Ishikawa (cell line): ENCODE measurements at regions not wholly inside any gene's neighbourhood (a gene's known extent, or its start where the extent isn't known, plus 50 kb on each side); places are given as distances from the start of the nearest gene placed in this dataset.

Source experiments
- CEBPB ChIP-seq: IDR thresholded peaks from 2 replicates; pipeline ENCODE4 v1.6.1; 2012
- CREB1 ChIP-seq: IDR thresholded peaks from 2 replicates; pipeline ENCODE4 v1.6.1; 2012; ENCODE audit warnings: low read depth
- EGR1 ChIP-seq: IDR thresholded peaks from 2 replicates; pipeline ENCODE4 v1.6.1; 2012
- EP300 ChIP-seq: IDR thresholded peaks from 2 replicates; pipeline ENCODE4 v1.6.1; 2012; ENCODE audit warnings: borderline replicate concordance
- FOXM1 ChIP-seq: IDR thresholded peaks from 2 replicates; pipeline ENCODE4 v1.6.1; 2012; ENCODE audit warnings: low read depth, borderline replicate concordance
- NFIC ChIP-seq: IDR thresholded peaks from 2 replicates; pipeline ENCODE4 v1.6.1; 2012
- RAD21 ChIP-seq: IDR thresholded peaks from 2 replicates; pipeline ENCODE4 v1.6.1; 2012; ENCODE audit warnings: low read depth
- REST ChIP-seq: IDR thresholded peaks from 2 replicates; pipeline ENCODE4 v1.6.1; 2012; ENCODE audit warnings: low read depth, mild to moderate bottlenecking
- TAF1 ChIP-seq: IDR thresholded peaks from 2 replicates; pipeline ENCODE4 v1.6.1; 2012; ENCODE audit warnings: low read depth, mild to moderate bottlenecking
- TCF12 ChIP-seq: IDR thresholded peaks from 2 replicates; pipeline ENCODE4 v1.6.1; 2012; ENCODE audit warnings: low read depth
- TEAD4 ChIP-seq: IDR thresholded peaks from 2 replicates; pipeline ENCODE4 v1.6.1; 2012
- YY1 ChIP-seq: IDR thresholded peaks from 2 replicates; pipeline ENCODE4 v1.6.1; 2012; ENCODE audit warnings: low read depth
- ZBTB7A ChIP-seq: IDR thresholded peaks from 2 replicates; pipeline ENCODE4 v1.6.1; 2012; ENCODE audit warnings: low read depth
- TF ChIP-seq, protein P1 (sequence below): IDR thresholded peaks from 2 replicates; pipeline ENCODE4 v1.6.1; 2012
- TF ChIP-seq, protein P2 (sequence below): IDR thresholded peaks from 2 replicates; pipeline ENCODE4 v1.6.1; 2012

DNA sequence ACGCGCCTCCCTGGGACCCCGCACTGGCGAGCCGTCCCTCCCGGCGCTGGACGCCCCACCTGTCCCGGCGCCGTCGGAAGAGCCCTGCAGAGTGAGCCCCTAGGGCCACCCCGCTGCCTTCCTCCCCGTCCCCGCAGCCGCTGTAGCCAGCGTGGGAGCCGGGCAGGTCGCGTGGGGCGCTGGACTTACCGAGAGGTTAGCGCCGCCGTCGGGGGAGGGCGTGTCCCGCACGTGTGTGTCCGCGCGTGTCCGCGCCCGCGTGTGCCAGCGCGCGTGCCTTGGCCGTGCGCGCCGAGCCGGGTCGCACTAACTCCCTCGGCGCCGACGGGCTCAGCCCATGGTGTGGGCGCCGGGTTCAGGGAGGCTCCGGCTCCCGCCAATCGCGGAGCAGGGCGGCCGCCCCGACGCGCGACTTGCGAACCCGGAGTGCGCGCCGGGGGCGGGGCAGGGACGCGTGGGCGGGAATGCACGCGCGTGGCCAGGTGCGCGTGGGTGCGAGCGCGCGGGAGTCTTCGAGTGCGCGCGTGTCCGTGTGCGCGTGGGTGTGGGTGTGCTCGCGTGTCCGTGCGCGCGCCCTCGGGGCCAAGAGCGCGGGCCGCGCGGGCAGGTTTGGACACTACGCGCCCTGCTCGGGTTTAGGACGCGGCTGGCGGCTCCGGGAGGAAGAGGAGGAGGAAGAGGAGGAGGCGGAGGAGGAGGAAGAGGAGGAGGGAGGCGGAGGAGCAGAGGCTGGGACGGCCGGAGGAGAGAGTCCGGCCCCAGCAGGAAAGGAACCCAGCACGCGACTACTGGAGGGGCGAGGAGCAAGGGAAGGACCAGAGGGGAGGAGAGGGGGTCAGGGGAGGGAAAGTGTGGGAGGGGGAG is 145.2 kb upstream of the ETS2 start:
- TF ChIP-seq REST, result no peak
- TF ChIP-seq, protein P1, sequence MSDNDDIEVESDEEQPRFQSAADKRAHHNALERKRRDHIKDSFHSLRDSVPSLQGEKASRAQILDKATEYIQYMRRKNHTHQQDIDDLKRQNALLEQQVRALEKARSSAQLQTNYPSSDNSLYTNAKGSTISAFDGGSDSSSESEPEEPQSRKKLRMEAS, result peak; percentile 76
- TF ChIP-seq EGR1, result peak; percentile 90

GRCh38 chr21:38661197-38661871 is 144.4 kb upstream of the ETS2 start:
- TF ChIP-seq RAD21 (no peak), TCF12 (no peak), NFIC (no peak), EP300 (no peak), YY1 (no peak), CEBPB (no peak)
- TF ChIP-seq, protein P2, sequence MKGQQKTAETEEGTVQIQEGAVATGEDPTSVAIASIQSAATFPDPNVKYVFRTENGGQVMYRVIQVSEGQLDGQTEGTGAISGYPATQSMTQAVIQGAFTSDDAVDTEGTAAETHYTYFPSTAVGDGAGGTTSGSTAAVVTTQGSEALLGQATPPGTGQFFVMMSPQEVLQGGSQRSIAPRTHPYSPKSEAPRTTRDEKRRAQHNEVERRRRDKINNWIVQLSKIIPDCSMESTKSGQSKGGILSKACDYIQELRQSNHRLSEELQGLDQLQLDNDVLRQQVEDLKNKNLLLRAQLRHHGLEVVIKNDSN, result no peak
- TF ChIP-seq, protein P1, result 0 out of 2 replicates have a peak, but pooled peaks have one; percentile 7

- TF ChIP-seq CEBPB, result no peak
- no peak for TF ChIP-seq TCF12
- no peak for TF ChIP-seq EGR1
- TF ChIP-seq EP300, result no peak
- no peak for TF ChIP-seq YY1
- TF ChIP-seq TEAD4, result no peak
- TF ChIP-seq TAF1, result no peak
- no peak for TF ChIP-seq ZBTB7A
- no peak for TF ChIP-seq RAD21
- TF ChIP-seq REST, result no peak
- no peak for TF ChIP-seq FOXM1
- TF ChIP-seq CREB1, result no peak
- TF ChIP-seq, protein P1, result no peak
- no peak for TF ChIP-seq NFIC
- TF ChIP-seq, protein P2, result no peak
These were observed 143.7 kb upstream of the ETS2 start for GRCh38 chr21:38661889-38662568.

DNA sequence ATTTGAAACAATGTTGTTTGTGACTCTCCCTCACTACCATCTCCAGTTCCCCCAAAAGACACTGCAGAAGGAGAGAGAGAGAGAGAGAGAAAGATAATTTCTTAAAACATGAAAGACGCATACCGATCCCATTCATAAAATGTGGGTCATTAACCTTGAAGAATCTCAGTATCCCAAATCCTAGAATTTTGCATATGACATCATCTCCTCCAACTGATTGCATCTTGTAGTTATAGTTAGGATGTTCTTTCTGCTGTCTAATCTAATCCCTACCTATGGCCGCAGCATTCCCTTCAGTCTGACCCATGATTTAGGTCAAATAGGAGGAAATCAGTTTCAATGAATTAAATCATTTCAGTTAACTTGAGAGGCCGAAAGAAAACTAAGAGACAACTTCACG is 142.4 kb upstream of the ETS2 start:
- TF ChIP-seq TCF12, result no peak
- no peak for TF ChIP-seq EGR1
- no peak for TF ChIP-seq CEBPB
- no peak for TF ChIP-seq TEAD4
- TF ChIP-seq, protein P2, result no peak
- TF ChIP-seq NFIC, result no peak
- TF ChIP-seq REST, result no peak
- no peak for TF ChIP-seq YY1
- TF ChIP-seq CREB1, result no peak
- no peak for TF ChIP-seq EP300
- TF ChIP-seq TAF1, result no peak
- TF ChIP-seq, protein P1, result no peak
